ENCODE measurements at regions not wholly inside any gene's neighbourhood (a gene's known extent, or its start where the extent isn't known, plus 50 kb on each side); places are given as distances from the start of the nearest gene placed in this dataset.

DNA sequence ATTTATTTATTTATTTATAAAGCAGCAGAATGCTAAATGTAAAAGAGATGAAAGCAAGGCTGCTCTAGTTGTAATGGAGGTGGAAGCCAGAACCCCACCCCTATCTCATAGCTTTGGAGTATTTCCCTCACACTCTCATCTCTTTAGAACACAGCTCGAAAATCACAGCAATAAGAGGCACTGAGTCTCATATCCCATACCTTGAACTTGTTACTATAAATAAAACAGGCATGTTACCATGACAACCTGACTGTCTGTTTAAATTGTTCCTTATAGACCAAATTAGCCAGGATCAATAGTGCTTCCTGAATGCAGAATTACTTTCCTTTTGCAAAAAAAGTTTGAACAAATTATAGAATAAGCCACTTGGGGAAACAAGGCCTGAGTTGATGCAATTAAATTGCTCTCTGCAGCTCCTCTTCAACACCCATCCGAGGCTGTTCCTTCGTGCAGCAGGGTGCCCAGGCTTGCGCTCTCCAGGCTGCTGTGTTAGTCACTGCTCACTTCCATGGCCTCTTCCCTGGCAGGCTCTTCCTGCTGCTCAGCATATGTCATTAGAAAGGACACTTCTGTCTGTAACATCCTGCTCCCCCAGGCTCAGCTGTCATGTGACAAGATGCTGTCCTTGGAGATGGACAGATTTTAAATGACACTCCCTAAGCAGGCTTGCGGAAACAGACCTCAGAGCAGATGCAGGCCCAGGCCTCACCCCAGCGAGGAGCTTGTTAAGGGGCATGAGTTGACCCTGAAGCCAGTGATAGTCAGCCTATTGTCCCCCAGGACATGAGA, 120.2 kb downstream of the CARTPT start:
- Histone ChIP-seq H3K36me3 (ENCODE audit: low read depth, missing control alignments) (no peaks in the 10 kb centered on the region), H3K4me1 (peaks cover 16% of the 10 kb centered on the region), H3K27ac (no peak overlapping the region), H3K27me3 (no peaks in the 10 kb centered on the region), H3K9me3 (no peaks in the 10 kb centered on the region), H3K4me3 (no peak overlapping the region)
- intact Hi-C loops (cut with DNase I; ENCODE audit: low total_unique reads) = no loop called here
- DNase-seq = peak; percentile 49
- 61 to 72% methylated on average over 5 to 6 of the region's 6 CpGs for WGBS, 2 donors
- TF ChIP-seq, protein P1, sequence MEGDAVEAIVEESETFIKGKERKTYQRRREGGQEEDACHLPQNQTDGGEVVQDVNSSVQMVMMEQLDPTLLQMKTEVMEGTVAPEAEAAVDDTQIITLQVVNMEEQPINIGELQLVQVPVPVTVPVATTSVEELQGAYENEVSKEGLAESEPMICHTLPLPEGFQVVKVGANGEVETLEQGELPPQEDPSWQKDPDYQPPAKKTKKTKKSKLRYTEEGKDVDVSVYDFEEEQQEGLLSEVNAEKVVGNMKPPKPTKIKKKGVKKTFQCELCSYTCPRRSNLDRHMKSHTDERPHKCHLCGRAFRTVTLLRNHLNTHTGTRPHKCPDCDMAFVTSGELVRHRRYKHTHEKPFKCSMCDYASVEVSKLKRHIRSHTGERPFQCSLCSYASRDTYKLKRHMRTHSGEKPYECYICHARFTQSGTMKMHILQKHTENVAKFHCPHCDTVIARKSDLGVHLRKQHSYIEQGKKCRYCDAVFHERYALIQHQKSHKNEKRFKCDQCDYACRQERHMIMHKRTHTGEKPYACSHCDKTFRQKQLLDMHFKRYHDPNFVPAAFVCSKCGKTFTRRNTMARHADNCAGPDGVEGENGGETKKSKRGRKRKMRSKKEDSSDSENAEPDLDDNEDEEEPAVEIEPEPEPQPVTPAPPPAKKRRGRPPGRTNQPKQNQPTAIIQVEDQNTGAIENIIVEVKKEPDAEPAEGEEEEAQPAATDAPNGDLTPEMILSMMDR (IDR thresholded peaks at IDR 0.05) = no peak
- TF ChIP-seq POLR2A (IDR thresholded peaks at IDR 0.05) = no peak

GRCh38 chr5:71841107-71841506, 122.0 kb downstream of the CARTPT start:
- DNase-seq = no peak
- intact Hi-C loops (cut with DNase I; ENCODE audit: low total_unique reads) = no loop called here
- no peak overlapping the region for H3K4me3 ChIP-seq
- no peaks in the 10 kb centered on the region for H3K9me3 ChIP-seq
- WGBS, 2 donors = 81 to 100% methylated on average over 1 of the region's 1 CpG
- peaks cover 16% of the 10 kb centered on the region for H3K4me1 ChIP-seq
- TF ChIP-seq, protein P1 (IDR thresholded peaks at IDR 0.05) = no peak
- TF ChIP-seq POLR2A (IDR thresholded peaks at IDR 0.05) = no peak
- H3K27ac ChIP-seq = no peak overlapping the region
- H3K27me3 ChIP-seq = no peaks in the 10 kb centered on the region
- no peaks in the 10 kb centered on the region for H3K36me3 ChIP-seq (ENCODE audit: low read depth, missing control alignments)

- Histone ChIP-seq H3K4me1 (peaks cover under 1% of the 10 kb centered on the region), H3K4me3 (no peak overlapping the region), H3K36me3 (ENCODE audit: low read depth, missing control alignments) (no peaks in the 10 kb centered on the region), H3K27ac (no peak overlapping the region), H3K9me3 (no peaks in the 10 kb centered on the region), H3K27me3 (no peaks in the 10 kb centered on the region)
- no peak for DNase-seq
- intact Hi-C loops (cut with DNase I; ENCODE audit: low total_unique reads) = no loop called here
- TF ChIP-seq, protein P1 (IDR thresholded peaks at IDR 0.05) = no peak
- no peak for TF ChIP-seq POLR2A (IDR thresholded peaks at IDR 0.05)
- WGBS, 2 donors = 90 to 92% methylated on average over 3 of the region's 3 CpGs
Observed at GRCh38 chr5:71843111-71843510, 124.0 kb downstream of the CARTPT start.

DNA sequence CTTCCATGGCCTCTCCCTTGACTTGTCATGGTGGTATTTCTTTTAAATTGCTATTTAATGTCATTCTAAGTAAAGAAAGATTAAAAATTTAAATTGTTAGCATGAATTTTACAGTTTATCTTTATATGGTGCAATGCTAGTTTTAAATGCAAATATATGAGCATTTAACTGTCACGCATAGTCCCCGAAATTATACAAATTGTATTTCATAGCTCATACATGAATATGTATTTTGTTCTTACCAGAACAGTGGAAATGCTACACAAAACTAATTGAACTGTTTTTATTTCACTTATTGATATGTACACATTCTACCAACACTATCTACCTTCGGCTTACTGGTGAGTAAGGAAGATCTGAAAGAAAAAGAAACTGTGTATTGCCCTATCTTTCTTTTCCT, 125.8 kb downstream of the CARTPT start:
- Histone ChIP-seq H3K27me3 (no peaks in the 10 kb centered on the region), H3K36me3 (ENCODE audit: low read depth, missing control alignments) (no peaks in the 10 kb centered on the region), H3K9me3 (no peaks in the 10 kb centered on the region), H3K4me3 (no peak overlapping the region), H3K27ac (no peak overlapping the region), H3K4me1 (no peaks in the 10 kb centered on the region)
- DNase-seq = no peak
- intact Hi-C loops (cut with DNase I; ENCODE audit: low total_unique reads) = no loop called here
- 72 to 97% methylated on average over 3 of the region's 3 CpGs for WGBS, 2 donors
- no peak for TF ChIP-seq POLR2A (IDR thresholded peaks at IDR 0.05)
- TF ChIP-seq, protein P1 (IDR thresholded peaks at IDR 0.05) = no peak

- Histone ChIP-seq H3K4me3 (no peak overlapping the region), H3K9me3 (no peaks in the 10 kb centered on the region), H3K36me3 (ENCODE audit: low read depth, missing control alignments) (no peaks in the 10 kb centered on the region), H3K27me3 (no peaks in the 10 kb centered on the region), H3K4me1 (no peaks in the 10 kb centered on the region), H3K27ac (no peak overlapping the region)
- intact Hi-C loops (cut with DNase I; ENCODE audit: low total_unique reads) = no loop called here
- TF ChIP-seq POLR2A (IDR thresholded peaks at IDR 0.05) = no peak
- TF ChIP-seq, protein P1 (IDR thresholded peaks at IDR 0.05) = no peak
- WGBS, 2 donors = 73 to 77% methylated on average over 4 of the region's 4 CpGs
- DNase-seq = no peak
Observed at GRCh38 chr5:71859515-71859914, 140.4 kb downstream of the CARTPT start.

All from testis (tissue), 2 donors.